ENCODE measurements at regions not wholly inside any gene's neighbourhood (a gene's known extent, or its start where the extent isn't known, plus 50 kb on each side); places are given as distances from the start of the nearest gene placed in this dataset.

DNA sequence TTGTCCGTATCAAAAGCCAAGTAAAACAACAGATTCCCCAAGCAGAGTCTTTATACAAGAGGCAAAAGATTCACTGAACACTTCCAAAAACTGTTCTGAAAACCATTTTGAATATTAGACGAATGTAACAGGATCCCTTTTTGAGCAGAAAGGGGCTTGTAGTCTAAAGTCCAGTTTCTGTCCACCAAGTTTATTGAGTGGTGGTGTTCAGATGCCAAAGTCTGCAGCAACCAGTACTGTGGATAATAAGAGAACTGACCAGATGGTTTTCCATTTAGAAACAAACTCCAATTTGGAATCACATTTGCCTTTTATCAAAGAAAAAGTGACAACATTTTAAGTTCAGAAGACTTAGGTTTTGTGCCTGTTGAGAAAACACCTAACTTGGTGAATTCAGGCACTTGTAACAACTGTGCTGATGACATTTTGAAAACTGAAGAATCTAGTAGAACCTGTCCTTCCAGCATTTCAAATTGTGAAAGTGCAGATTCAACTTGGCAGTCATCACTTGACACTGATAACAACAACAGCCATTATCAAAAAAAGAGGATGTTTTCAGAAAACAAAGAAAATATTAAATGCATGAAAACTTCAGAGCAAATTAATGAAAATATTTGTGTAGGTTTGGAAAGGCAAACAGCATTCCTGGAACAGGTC, 217.1 kb downstream of the CSNK2A3 start:
- Histone ChIP-seq H3K9me3 (ENCODE audit: control insufficient read depth, insufficient read depth, low read length) (no peaks in the 10 kb centered on the region), H3K36me3 (ENCODE audit: insufficient read depth, low read length) (no peaks in the 10 kb centered on the region), H3K9ac (ENCODE audit: low read depth, low read length) (no peak overlapping the region), H3K4me1 (ENCODE audit: insufficient read depth, low read length) (no peaks in the 10 kb centered on the region)

DNA sequence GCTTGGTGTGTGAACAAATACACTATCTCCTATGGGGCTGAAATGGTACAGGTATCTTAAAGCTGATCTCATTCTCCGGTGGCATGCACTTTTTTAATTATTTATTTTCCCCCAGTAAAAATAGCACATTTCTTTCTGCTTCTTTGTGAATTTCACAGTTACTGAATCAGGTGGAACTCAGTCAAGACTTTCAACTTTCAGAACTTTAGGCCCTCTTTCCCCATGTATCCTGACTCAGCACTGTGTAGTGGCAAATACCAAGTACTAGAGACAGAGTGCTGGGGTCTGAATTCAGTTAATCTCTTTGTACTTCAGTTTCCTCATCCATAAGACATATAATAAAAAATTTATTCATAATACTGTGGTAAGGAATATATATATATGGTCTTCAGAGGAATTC, 223.9 kb downstream of the CSNK2A3 start:
- Histone ChIP-seq H3K36me3 (ENCODE audit: insufficient read depth, low read length) (no peaks in the 10 kb centered on the region), H3K4me1 (ENCODE audit: insufficient read depth, low read length) (no peaks in the 10 kb centered on the region), H3K9ac (ENCODE audit: low read depth, low read length) (no peak overlapping the region), H3K9me3 (ENCODE audit: control insufficient read depth, insufficient read depth, low read length) (no peaks in the 10 kb centered on the region)

DNA sequence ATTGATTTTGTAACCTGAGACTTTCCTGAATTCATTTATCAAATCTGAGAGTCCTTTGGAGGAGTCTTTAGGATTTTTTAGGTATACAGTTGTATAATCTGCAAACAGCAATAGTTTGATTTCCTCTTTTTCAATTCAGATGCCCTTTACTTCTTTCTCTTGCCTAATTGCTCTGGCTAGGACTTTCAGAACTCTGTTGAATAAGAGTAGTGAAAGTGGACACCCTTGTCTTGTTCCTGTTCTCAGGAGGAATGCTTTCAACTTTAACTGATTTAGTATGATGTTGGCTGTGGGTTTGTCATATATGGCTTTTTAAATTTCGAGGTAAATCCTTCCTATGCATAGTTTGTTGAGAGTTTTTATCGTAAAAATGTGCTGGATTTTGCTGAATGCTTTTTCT, 227.4 kb downstream of the CSNK2A3 start:
- H3K36me3 ChIP-seq (ENCODE audit: insufficient read depth, low read length): no peaks in the 10 kb centered on the region
- H3K9me3 ChIP-seq (ENCODE audit: control insufficient read depth, insufficient read depth, low read length): no peaks in the 10 kb centered on the region
- 0 out of 2 replicates have a peak, but pooled peaks cover 4% of the 10 kb centered on the region for H3K4me1 ChIP-seq (ENCODE audit: insufficient read depth, low read length)

DNA sequence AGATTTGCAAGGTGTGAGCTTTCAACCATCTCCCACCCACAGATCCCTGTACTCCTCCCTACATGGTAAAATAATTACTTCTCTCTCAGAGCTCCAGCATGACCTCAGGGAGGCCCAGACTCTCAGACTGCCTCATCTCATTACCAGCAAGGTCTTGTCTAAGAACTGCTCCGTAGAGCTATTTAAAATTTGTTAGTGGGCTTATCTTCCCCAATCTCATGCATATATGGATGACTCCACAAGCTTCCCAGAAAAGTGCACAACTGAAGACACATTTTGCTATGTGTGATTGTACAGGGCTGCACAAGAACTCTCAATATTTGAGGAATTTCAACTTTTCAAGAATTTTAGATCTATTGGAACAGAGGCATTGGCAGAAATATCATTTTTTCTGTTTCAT, 230.3 kb downstream of the CSNK2A3 start:
- Histone ChIP-seq H3K9ac (ENCODE audit: low read depth, low read length) (no peak overlapping the region), H3K9me3 (ENCODE audit: control insufficient read depth, insufficient read depth, low read length) (no peaks in the 10 kb centered on the region), H3K4me1 (ENCODE audit: insufficient read depth, low read length) (0 out of 2 replicates have a peak, but pooled peaks cover 4% of the 10 kb centered on the region), H3K36me3 (ENCODE audit: insufficient read depth, low read length) (no peaks in the 10 kb centered on the region)

More for the DNA sequence above, 227.4 kb downstream of the CSNK2A3 start:
- no peak overlapping the region for H3K9ac ChIP-seq (ENCODE audit: low read depth, low read length)

DNA sequence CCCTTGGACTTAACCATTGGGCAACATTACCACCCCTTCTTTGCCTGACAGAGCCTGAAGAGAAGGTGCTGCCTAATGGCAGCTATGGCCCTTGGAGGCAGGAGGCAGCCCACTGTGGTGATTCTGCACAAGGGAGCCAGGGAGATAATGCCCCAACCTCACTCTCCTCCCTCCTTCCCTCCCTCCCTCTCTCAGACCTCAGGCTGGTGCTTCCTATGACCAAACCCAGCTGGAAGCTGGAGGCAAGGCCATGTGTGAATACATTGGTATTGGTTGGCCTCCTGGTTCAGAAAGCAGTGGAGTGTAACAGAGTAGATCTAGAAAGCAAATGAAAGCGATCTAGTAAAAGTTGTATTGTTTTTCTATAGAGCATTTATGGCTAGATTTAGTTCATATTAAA, 233.1 kb downstream of the CSNK2A3 start:
- no peaks in the 10 kb centered on the region for H3K9me3 ChIP-seq (ENCODE audit: control insufficient read depth, insufficient read depth, low read length)
- no peak overlapping the region for H3K9ac ChIP-seq (ENCODE audit: low read depth, low read length)
- 0 out of 2 replicates have a peak, but pooled peaks cover 4% of the 10 kb centered on the region for H3K4me1 ChIP-seq (ENCODE audit: insufficient read depth, low read length)
- H3K36me3 ChIP-seq (ENCODE audit: insufficient read depth, low read length): no peaks in the 10 kb centered on the region

DNA sequence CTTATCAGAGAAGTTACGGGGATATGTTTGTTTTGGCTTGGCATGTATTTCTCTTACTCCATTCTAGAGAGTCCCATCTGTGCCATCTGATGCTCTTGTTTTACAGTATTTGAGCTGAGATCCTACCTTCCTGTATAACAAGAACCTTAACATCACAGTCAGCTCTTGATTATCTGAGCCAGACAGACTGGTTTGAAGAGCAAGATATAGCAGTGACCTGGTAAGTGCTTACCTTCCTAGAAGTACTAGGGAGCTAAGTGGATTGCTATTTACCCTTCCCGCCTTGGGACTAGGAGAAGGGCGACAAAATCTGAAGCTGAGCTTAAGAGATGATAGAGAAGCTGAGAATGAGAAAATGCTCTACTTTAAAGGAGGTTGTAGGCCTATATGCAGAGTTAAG, 235.3 kb downstream of the CSNK2A3 start:
- Histone ChIP-seq H3K36me3 (ENCODE audit: insufficient read depth, low read length) (no peaks in the 10 kb centered on the region), H3K9me3 (ENCODE audit: control insufficient read depth, insufficient read depth, low read length) (no peaks in the 10 kb centered on the region), H3K9ac (ENCODE audit: low read depth, low read length) (no peak overlapping the region), H3K4me1 (ENCODE audit: insufficient read depth, low read length) (0 out of 2 replicates have a peak, but pooled peaks cover 4% of the 10 kb centered on the region)

DNA sequence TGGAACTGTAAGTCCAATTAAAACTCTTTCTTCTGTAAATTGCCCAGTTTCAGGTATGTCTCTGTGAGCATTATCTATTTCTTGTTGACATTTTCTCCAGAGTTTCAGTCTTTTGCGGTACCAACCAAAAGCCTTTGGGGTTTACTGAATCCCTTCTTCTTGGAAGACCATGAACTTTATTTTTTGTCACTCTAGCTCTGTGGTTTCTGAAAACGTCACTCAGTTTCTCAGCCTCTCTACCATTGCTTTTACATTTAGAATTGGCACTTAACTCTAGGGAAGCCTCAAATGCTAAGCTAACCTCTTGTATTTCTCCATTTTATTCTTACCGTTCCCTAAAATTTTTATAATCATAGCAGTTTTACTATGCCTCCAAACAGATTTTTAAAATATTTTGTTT, 237.6 kb downstream of the CSNK2A3 start:
- Histone ChIP-seq H3K9me3 (ENCODE audit: control insufficient read depth, insufficient read depth, low read length) (no peaks in the 10 kb centered on the region), H3K36me3 (ENCODE audit: insufficient read depth, low read length) (no peaks in the 10 kb centered on the region), H3K4me1 (ENCODE audit: insufficient read depth, low read length) (no peaks in the 10 kb centered on the region), H3K9ac (ENCODE audit: low read depth, low read length) (no peak overlapping the region)

DNA sequence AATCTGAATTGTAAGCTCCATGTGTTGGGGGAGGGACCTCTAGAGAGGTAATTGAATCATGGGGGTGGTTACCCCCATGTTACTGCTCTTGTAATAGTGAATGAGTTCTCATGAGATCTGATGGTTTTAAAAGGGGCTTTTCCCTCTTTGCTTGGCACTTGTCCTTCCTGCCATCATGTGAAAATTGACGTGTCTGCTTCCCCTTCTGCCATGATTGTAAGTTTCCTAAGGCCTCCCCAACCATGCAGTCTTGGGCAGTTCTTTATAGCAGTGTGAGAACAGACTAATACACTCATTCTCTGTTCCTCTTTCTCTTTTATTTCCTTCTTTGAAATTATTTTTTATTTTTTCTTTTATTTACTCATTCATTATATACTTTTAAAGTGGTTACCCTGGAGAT, 239.4 kb downstream of the CSNK2A3 start:
- no peaks in the 10 kb centered on the region for H3K4me1 ChIP-seq (ENCODE audit: insufficient read depth, low read length)
- no peaks in the 10 kb centered on the region for H3K36me3 ChIP-seq (ENCODE audit: insufficient read depth, low read length)
- no peak overlapping the region for H3K9ac ChIP-seq (ENCODE audit: low read depth, low read length)
- no peaks in the 10 kb centered on the region for H3K9me3 ChIP-seq (ENCODE audit: control insufficient read depth, insufficient read depth, low read length)

DNA sequence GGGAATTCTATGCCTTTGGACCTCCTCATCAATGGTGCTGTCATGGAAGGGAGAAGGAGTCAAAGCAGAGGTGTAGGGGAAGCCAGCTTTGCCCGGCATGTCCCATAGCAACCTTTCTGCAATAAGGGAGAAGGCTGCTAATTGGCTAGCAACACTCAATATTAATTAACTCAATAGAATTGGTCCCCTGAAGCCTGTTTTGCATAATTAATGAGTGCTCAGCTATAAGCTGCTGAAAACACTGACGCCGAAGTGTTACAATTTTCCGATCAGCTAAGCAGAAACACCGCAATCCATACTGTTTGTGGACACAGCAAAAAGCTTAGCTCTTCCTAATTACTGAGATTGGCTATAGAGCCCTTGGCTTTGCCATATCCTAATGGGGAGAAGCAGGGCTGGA, 245.0 kb downstream of the CSNK2A3 start:
- no peaks in the 10 kb centered on the region for H3K4me1 ChIP-seq (ENCODE audit: insufficient read depth, low read length)
- no peaks in the 10 kb centered on the region for H3K9me3 ChIP-seq (ENCODE audit: control insufficient read depth, insufficient read depth, low read length)

DNA sequence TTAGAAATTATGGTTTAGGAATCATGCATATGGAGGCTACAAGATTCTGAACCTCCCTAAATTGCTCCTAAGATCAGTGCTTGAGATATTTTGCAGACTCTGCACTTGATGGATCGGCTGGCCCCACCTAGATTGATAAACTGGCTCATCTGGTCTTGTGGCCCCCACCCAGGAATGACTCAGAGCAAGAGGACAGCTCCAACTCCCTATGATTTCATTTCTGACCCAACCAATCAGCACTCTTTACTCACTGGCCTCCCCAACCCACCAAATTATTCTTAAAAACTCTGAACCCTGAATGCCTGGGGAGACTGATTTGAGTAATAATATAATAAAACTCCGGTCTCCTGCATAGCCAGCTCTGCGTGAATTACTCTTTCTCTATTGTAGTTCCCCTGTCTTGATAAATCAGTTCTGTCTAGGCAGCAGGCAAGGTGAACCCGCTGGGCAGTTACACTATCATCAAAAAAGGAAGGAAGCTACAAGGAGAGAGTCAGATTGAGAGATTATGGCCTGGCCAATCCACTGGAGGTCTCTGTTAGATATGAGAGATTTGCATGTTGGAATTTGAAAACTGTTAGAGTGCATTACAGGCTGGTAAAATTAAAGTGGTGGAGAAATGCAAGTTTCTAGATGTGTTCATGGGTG, 245.8 kb downstream of the CSNK2A3 start:
- Histone ChIP-seq H3K9me3 (ENCODE audit: control insufficient read depth, insufficient read depth, low read length) (no peaks in the 10 kb centered on the region), H3K9ac (ENCODE audit: low read depth, low read length) (no peak overlapping the region), H3K4me1 (ENCODE audit: insufficient read depth, low read length) (no peaks in the 10 kb centered on the region), H3K36me3 (ENCODE audit: insufficient read depth, low read length) (no peaks in the 10 kb centered on the region)

More for the DNA sequence above, 245.0 kb downstream of the CSNK2A3 start:
- Histone ChIP-seq H3K36me3 (ENCODE audit: insufficient read depth, low read length) (no peaks in the 10 kb centered on the region), H3K9ac (ENCODE audit: low read depth, low read length) (no peak overlapping the region)

DNA sequence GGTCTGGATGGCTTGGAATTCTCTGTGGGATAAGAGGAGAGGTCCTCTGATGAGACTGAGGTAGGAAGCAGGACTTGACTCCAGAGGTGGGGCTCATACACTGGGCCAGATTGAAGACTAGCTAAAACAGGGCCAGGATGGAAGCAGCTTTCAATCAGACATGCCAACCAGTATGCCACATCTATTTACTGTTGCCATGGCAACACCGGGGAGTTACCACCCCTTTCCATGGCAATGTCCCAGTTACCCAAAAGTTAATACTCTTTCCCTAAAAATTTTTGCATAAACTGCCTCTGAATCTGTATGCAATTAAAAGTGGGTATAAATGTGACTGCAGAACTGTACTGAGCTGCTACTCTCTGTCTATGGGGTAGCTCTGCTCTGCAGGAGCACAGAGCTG, 247.5 kb upstream of the ZBED5 start:
- Histone ChIP-seq H3K36me3 (ENCODE audit: insufficient read depth, low read length) (no peaks in the 10 kb centered on the region), H3K9me3 (ENCODE audit: control insufficient read depth, insufficient read depth, low read length) (no peaks in the 10 kb centered on the region), H3K9ac (ENCODE audit: low read depth, low read length) (no peak overlapping the region), H3K4me1 (ENCODE audit: insufficient read depth, low read length) (no peaks in the 10 kb centered on the region)

DNA sequence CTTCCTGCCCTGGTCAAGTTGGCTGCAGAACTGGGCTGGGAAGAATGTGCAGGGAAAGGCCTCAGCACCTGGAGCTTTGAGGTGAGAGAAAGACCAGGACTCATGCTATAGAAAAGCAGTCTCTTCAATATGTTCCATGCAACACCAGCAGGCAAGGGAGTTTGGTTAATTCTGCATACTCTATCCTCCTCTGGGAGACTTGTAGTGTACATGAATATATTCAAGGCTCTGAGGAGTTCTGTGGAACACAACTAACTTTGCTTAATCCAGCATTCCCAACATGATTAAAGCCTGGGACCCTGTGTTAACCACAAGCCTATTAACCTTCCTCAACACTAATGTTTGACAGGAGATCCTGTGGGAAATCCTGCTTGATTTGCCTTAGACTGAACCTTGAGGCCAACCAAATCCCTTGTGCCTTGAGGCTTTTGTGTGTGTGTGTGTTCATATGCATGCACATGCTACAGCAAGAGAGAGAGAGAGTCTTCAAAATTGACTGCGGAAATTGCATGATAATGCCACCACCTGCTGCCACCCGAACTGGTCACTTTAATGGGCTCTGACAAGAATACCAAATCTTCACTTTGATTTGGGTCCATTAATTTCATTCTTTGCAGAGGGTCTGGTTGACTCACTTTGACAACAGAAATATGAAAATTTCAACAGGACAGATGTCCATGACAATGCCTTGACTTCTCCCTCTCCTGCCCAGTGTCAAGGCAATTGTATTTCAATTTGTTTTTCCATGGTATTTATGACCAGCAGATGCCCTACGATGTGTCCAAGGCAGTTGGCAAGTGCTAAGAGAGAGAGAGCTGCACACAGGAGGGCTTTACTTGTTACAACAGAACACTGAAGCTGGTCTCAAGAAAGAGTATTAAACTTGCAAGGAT, 238.2 kb upstream of the ZBED5 start:
- Histone ChIP-seq H3K36me3 (ENCODE audit: insufficient read depth, low read length) (no peaks in the 10 kb centered on the region), H3K9ac (ENCODE audit: low read depth, low read length) (no peak overlapping the region), H3K9me3 (ENCODE audit: control insufficient read depth, insufficient read depth, low read length) (peaks cover 2% of the 10 kb centered on the region; the same call in 1 of the 2 replicates), H3K4me1 (ENCODE audit: insufficient read depth, low read length) (no peaks in the 10 kb centered on the region)

DNA sequence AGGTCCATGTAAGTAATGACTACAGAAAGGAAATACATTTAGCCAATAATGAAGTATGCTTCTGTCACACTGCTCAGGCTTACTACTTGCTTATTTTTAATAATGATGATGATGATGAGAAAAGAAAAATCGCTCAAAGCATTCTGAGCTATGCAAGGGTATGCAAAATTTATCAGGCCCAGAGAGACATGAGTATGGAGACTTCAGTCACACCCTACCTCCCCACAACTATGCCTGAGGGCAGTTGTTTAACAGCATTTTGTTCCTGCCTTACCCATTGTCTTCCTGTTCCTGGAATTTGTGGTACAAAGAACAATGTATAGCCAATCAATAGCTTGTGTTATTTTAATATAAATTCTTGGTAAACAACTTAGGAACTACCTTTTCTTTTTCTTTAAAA, 232.6 kb upstream of the ZBED5 start:
- H3K9me3 ChIP-seq (ENCODE audit: control insufficient read depth, insufficient read depth, low read length): peaks cover 2% of the 10 kb centered on the region
- H3K9ac ChIP-seq (ENCODE audit: low read depth, low read length): no peak overlapping the region
- no peaks in the 10 kb centered on the region for H3K4me1 ChIP-seq (ENCODE audit: insufficient read depth, low read length)
- no peaks in the 10 kb centered on the region for H3K36me3 ChIP-seq (ENCODE audit: insufficient read depth, low read length)

DNA sequence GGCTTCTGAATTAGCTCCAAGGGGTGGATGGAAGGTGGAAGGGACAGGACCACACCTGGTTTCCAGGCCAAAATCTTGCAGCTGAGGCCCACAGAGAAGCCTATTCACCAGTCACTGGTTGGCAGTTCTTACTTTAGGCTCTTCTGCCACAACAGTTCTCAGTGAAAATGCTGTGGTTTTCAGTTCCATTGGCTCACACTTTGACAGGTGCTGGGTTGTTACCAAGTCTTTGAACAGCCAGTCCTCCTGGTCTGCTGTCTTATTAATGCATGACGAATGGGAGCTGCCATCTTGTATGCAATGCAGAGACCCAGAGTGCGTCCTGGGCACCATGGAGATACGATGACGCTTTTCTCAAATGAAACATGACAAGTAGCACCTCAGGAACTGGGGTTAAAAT, 232.0 kb upstream of the ZBED5 start:
- no peaks in the 10 kb centered on the region for H3K4me1 ChIP-seq (ENCODE audit: insufficient read depth, low read length)
- H3K9me3 ChIP-seq (ENCODE audit: control insufficient read depth, insufficient read depth, low read length): peaks cover 2% of the 10 kb centered on the region
- H3K36me3 ChIP-seq (ENCODE audit: insufficient read depth, low read length): no peaks in the 10 kb centered on the region
- no peak overlapping the region for H3K9ac ChIP-seq (ENCODE audit: low read depth, low read length)
